HG03565 (cell line): ENCODE measurements at regions not wholly inside any gene's neighbourhood (a gene's known extent, or its start where the extent isn't known, plus 50 kb on each side); places are given as distances from the start of the nearest gene placed in this dataset.
"Not testable (repeated sequence)": the region's sequence is repeated elsewhere in the genome, so short reads cannot be mapped to it uniquely, and the experiment has no call there.

Source experiments
- ATAC-seq: cut with Tn5 transposase; IDR thresholded peaks from one replicate; pipeline ENCODE4 v1.9.1; 2021; ENCODE audit warnings: mild to moderate bottlenecking, moderate library complexity; ENCODE audit not compliant: unreplicated experiment

GRCh38 chr3:170814822-170815221 lies 55.2 kb downstream of the RPL22L1 start:
- no peak for ATAC-seq

- no peak for ATAC-seq
These were observed 56.7 kb downstream of the RPL22L1 start for GRCh38 chr3:170813266-170813665.

GRCh38 chr3:170811928-170812591 lies 57.9 kb downstream of the RPL22L1 start:
- ATAC-seq = peak; percentile 70

GRCh38 chr3:170811515-170811914 lies 58.5 kb downstream of the RPL22L1 start:
- ATAC-seq = no peak

GRCh38 chr3:170809975-170810357 lies 60.0 kb downstream of the RPL22L1 start:
- no peak for ATAC-seq

GRCh38 chr3:170809007-170809974 lies 60.7 kb downstream of the RPL22L1 start:
- ATAC-seq = no peak

- ATAC-seq = no peak
These were observed 62.0 kb downstream of the RPL22L1 start for GRCh38 chr3:170808041-170808440.

GRCh38 chr3:170806676-170807075 lies 63.3 kb downstream of the RPL22L1 start:
- no peak for ATAC-seq

GRCh38 chr3:170806141-170806540 lies 63.9 kb downstream of the RPL22L1 start:
- no peak for ATAC-seq

- ATAC-seq = not testable (repeated sequence)
These were observed 64.7 kb downstream of the RPL22L1 start for GRCh38 chr3:170805296-170805695.

- ATAC-seq = not testable (repeated sequence)
These were observed 65.4 kb downstream of the RPL22L1 start for GRCh38 chr3:170804634-170805033.

GRCh38 chr3:170804078-170804477 lies 65.9 kb downstream of the RPL22L1 start:
- ATAC-seq = no peak

GRCh38 chr3:170802164-170803151 lies 67.5 kb downstream of the RPL22L1 start:
- ATAC-seq = no peak

- ATAC-seq = no peak
These were observed 68.4 kb downstream of the RPL22L1 start for GRCh38 chr3:170801597-170801996.

- ATAC-seq = not testable (repeated sequence)
These were observed 69.7 kb downstream of the RPL22L1 start for GRCh38 chr3:170800275-170800674.

GRCh38 chr3:170799009-170799408 lies 71.0 kb downstream of the RPL22L1 start:
- no peak for ATAC-seq

- ATAC-seq = no peak
These were observed 72.3 kb downstream of the RPL22L1 start for GRCh38 chr3:170797685-170798084.

- no peak for ATAC-seq
These were observed 77.5 kb downstream of the RPL22L1 start for GRCh38 chr3:170792471-170792870.

GRCh38 chr3:170790647-170791046 lies 79.3 kb downstream of the RPL22L1 start:
- no peak for ATAC-seq

GRCh38 chr3:170787464-170787863 lies 82.5 kb downstream of the RPL22L1 start:
- ATAC-seq = no peak

GRCh38 chr3:170785454-170785853 lies 84.5 kb downstream of the RPL22L1 start:
- no peak for ATAC-seq
